ENCODE measurements at regions not wholly inside any gene's neighbourhood (a gene's known extent, or its start where the extent isn't known, plus 50 kb on each side); places are given as distances from the start of the nearest gene placed in this dataset.

GRCh38 chr13:111906816-111907215 is 160.1 kb upstream of the SOX1 start:
- DNase-seq (no peak), ATAC-seq (no peak)
- intact Hi-C loops (cut with DNase I), result no loop called here

- intact Hi-C loops (cut with DNase I), result no loop called here
- DNase-seq (no peak), ATAC-seq (no peak)
Observed at GRCh38 chr13:111907341-111907880, 159.5 kb upstream of the SOX1 start.

GRCh38 chr13:111908361-111908760 is 158.6 kb upstream of the SOX1 start:
- DNase-seq (no peak), ATAC-seq (no peak)
- intact Hi-C loops (cut with DNase I), result no loop called here

- intact Hi-C loops (cut with DNase I), result no loop called here
- DNase-seq, result no peak
- ATAC-seq, result no peak
Observed at GRCh38 chr13:111908981-111909380, 158.0 kb upstream of the SOX1 start.

- ATAC-seq, result no peak
- DNase-seq, result no peak
- intact Hi-C loops (cut with DNase I), result no loop called here
Observed at GRCh38 chr13:111909501-111909900, 157.4 kb upstream of the SOX1 start.

GRCh38 chr13:111909971-111910671 is 156.8 kb upstream of the SOX1 start:
- ATAC-seq (no peak), DNase-seq (no peak)
- intact Hi-C loops (cut with DNase I), result no loop called here

GRCh38 chr13:111911121-111911720 is 155.7 kb upstream of the SOX1 start:
- DNase-seq (no peak), ATAC-seq (no peak)
- intact Hi-C loops (cut with DNase I), result no loop called here

GRCh38 chr13:111911754-111912452 is 155.0 kb upstream of the SOX1 start:
- intact Hi-C loops (cut with DNase I), result no loop called here
- DNase-seq, result no peak
- no peak for ATAC-seq

GRCh38 chr13:111912453-111912866 is 154.5 kb upstream of the SOX1 start:
- DNase-seq, result no peak
- ATAC-seq, result no peak
- intact Hi-C loops (cut with DNase I), result no loop called here

- intact Hi-C loops (cut with DNase I), result no loop called here
- DNase-seq (no peak), ATAC-seq (no peak)
Observed at GRCh38 chr13:111912991-111913760, 153.8 kb upstream of the SOX1 start.

- no peak for ATAC-seq
Observed at GRCh38 chr13:111913761-111914140, 153.2 kb upstream of the SOX1 start.

GRCh38 chr13:111914241-111915103 is 152.5 kb upstream of the SOX1 start:
- no peak for ATAC-seq
- intact Hi-C loops (cut with DNase I), result no loop called here

More at GRCh38 chr13:111913761-111914140, 153.2 kb upstream of the SOX1 start:
- DNase-seq, result no peak
- intact Hi-C loops (cut with DNase I), result no loop called here

GRCh38 chr13:111915104-111915551 is 151.8 kb upstream of the SOX1 start:
- intact Hi-C loops (cut with DNase I), result no loop called here
- no peak for DNase-seq
- ATAC-seq, result no peak

More at GRCh38 chr13:111914241-111915103, 152.5 kb upstream of the SOX1 start:
- DNase-seq, result no peak

- DNase-seq (no peak), ATAC-seq (no peak)
- intact Hi-C loops (cut with DNase I), result no loop called here
Observed at GRCh38 chr13:111916201-111916600, 150.7 kb upstream of the SOX1 start.

- intact Hi-C loops (cut with DNase I), result no loop called here
- DNase-seq, result no peak
- no peak for ATAC-seq
Observed at GRCh38 chr13:111917086-111917485, 149.9 kb upstream of the SOX1 start.

GRCh38 chr13:111917901-111918300 is 149.0 kb upstream of the SOX1 start:
- no peak for ATAC-seq
- DNase-seq, result no peak
- intact Hi-C loops (cut with DNase I), result no loop called here

GRCh38 chr13:111919286-111919685 is 147.7 kb upstream of the SOX1 start:
- intact Hi-C loops (cut with DNase I), result no loop called here
- DNase-seq (no peak), ATAC-seq (no peak)

- ATAC-seq (no peak), DNase-seq (no peak)
- intact Hi-C loops (cut with DNase I), result no loop called here
Observed at GRCh38 chr13:111919849-111920248, 147.1 kb upstream of the SOX1 start.
